ENCODE measurements at regions not wholly inside any gene's neighbourhood (a gene's known extent, or its start where the extent isn't known, plus 50 kb on each side); places are given as distances from the start of the nearest gene placed in this dataset.

- Histone ChIP-seq H2BK5ac (ENCODE audit: low read depth, low read length, poor library complexity) (no peak overlapping the region), H3K79me1 (ENCODE audit: low read length) (peaks cover 9% of the 10 kb centered on the region), H2AK5ac (ENCODE audit: low read length) (no peak overlapping the region), H2AFZ (ENCODE audit: insufficient read depth, low read length, poor library complexity) (no peak overlapping the region), H3K4ac (ENCODE audit: low read depth, low read length) (no peak overlapping the region), H3K9ac (ENCODE audit: low read length) (no peak overlapping the region), H3K36me3 (ENCODE audit: control insufficient read depth in 1 of 2, insufficient read depth in 2 of 2, low read length in 2 of 2) (peaks cover 0 to 5% of the 10 kb centered on the region in 2 experiments), H3K27me3 (ENCODE audit: insufficient read depth, low read length) (no peaks in the 10 kb centered on the region), H3K9me3 (ENCODE audit: insufficient read depth, low read depth, low read length) (peaks cover 2% of the 10 kb centered on the region), H3K79me2 (ENCODE audit: control insufficient read depth, insufficient read depth, low read length, poor library complexity) (peaks cover 2% of the 10 kb centered on the region), H4K12ac (ENCODE audit: low read depth, low read length) (no peak overlapping the region), H2BK120ac (ENCODE audit: insufficient read depth, low read length, poor library complexity) (no peak overlapping the region), H3K14ac (ENCODE audit: low read length) (no peak overlapping the region), H3K18ac (ENCODE audit: low read length) (no peak overlapping the region), H4K91ac (ENCODE audit: low read depth, low read length) (no peak overlapping the region), H3K4me2 (ENCODE audit: low read length) (no peak overlapping the region), H2BK12ac (ENCODE audit: low read length) (no peak overlapping the region), H4K8ac (ENCODE audit: low read depth, low read length) (no peak overlapping the region), H3K23ac (ENCODE audit: low read length) (no peak overlapping the region), H3K4me1 (ENCODE audit: control insufficient read depth in 1 of 2, insufficient read depth in 2 of 2, low read length in 2 of 2) (peaks cover 7 to 9% of the 10 kb centered on the region in 2 experiments), H3K27ac (ENCODE audit: low read depth, low read length) (no peak overlapping the region), H3K4me3 (ENCODE audit: low read depth, low read length) (no peak overlapping the region)
- no peak for DNase-seq
- no CpG with 5 or more reads among the region's 6 CpGs for WGBS (ENCODE audit: extremely low coverage, insufficient coverage, insufficient read length)
These were observed 2125.7 kb upstream of the PCDH20 start for GRCh38 chr13:63541336-63541735.

- Histone ChIP-seq H3K4me1 (ENCODE audit: control insufficient read depth in 1 of 2, insufficient read depth in 2 of 2, low read length in 2 of 2) (peaks cover 4 to 5% of the 10 kb centered on the region in 2 experiments), H3K27ac (ENCODE audit: low read depth, low read length) (no peak overlapping the region), H3K9ac (ENCODE audit: low read length) (no peak overlapping the region), H3K23ac (ENCODE audit: low read length) (no peak overlapping the region), H2AK5ac (ENCODE audit: low read length) (no peak overlapping the region), H2BK12ac (ENCODE audit: low read length) (no peak overlapping the region), H4K8ac (ENCODE audit: low read depth, low read length) (no peak overlapping the region), H2AFZ (ENCODE audit: insufficient read depth, low read length, poor library complexity) (no peak overlapping the region), H3K4me2 (ENCODE audit: low read length) (no peak overlapping the region), H3K79me2 (ENCODE audit: control insufficient read depth, insufficient read depth, low read length, poor library complexity) (peaks cover 2% of the 10 kb centered on the region), H2BK120ac (ENCODE audit: insufficient read depth, low read length, poor library complexity) (no peak overlapping the region), H4K91ac (ENCODE audit: low read depth, low read length) (no peak overlapping the region), H3K18ac (ENCODE audit: low read length) (no peak overlapping the region), H3K4ac (ENCODE audit: low read depth, low read length) (no peak overlapping the region), H3K36me3 (ENCODE audit: control insufficient read depth in 1 of 2, insufficient read depth in 2 of 2, low read length in 2 of 2) (peaks cover 0 to 5% of the 10 kb centered on the region in 2 experiments), H3K79me1 (ENCODE audit: low read length) (peaks cover 5% of the 10 kb centered on the region), H4K12ac (ENCODE audit: low read depth, low read length) (no peak overlapping the region), H2BK5ac (ENCODE audit: low read depth, low read length, poor library complexity) (no peak overlapping the region), H3K4me3 (ENCODE audit: low read depth, low read length) (no peak overlapping the region), H3K9me3 (ENCODE audit: insufficient read depth, low read depth, low read length) (peaks cover 2% of the 10 kb centered on the region), H3K27me3 (ENCODE audit: insufficient read depth, low read length) (no peaks in the 10 kb centered on the region), H3K14ac (ENCODE audit: low read length) (no peak overlapping the region)
- DNase-seq: no peak
- no CpG with 5 or more reads among the region's 1 CpG for WGBS (ENCODE audit: extremely low coverage, insufficient coverage, insufficient read length)
These were observed 2124.4 kb upstream of the PCDH20 start for GRCh38 chr13:63540061-63540460.

DNA sequence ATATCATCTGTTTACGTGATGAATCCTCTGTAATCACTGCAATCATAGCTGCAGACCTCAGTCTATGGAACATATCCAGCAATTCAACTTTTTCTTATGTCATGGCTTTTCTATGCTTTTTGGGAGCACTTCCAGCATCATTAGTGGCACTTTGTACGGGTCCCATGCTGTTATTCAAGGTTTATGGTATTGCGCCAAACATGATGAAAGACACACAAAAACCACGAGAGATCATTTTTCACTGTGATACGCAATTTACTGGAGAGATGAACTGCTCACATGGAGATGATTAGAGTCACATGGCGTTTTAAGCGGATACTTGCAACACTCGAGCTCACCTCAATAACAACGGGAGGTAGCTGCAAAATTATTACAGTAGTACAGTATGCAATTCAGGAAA lies 2101.7 kb upstream of the PCDH20 start:
- no peaks in the 10 kb centered on the region for H3K27me3 ChIP-seq (ENCODE audit: insufficient read depth, low read length)
- no peak overlapping the region for H4K8ac ChIP-seq (ENCODE audit: low read depth, low read length)
- H3K4me3 ChIP-seq (ENCODE audit: low read depth, low read length): no peak overlapping the region
- H3K23ac ChIP-seq (ENCODE audit: low read length): no peak overlapping the region
- H3K4me2 ChIP-seq (ENCODE audit: low read length): no peak overlapping the region
- no peak overlapping the region for H2BK12ac ChIP-seq (ENCODE audit: low read length)
- no peak overlapping the region for H2AK5ac ChIP-seq (ENCODE audit: low read length)
- H2BK5ac ChIP-seq (ENCODE audit: low read depth, low read length, poor library complexity): no peak overlapping the region
- H3K4ac ChIP-seq (ENCODE audit: low read depth, low read length): no peak overlapping the region
- H4K91ac ChIP-seq (ENCODE audit: low read depth, low read length): no peak overlapping the region
- no peak overlapping the region for H2AFZ ChIP-seq (ENCODE audit: insufficient read depth, low read length, poor library complexity)
- H3K14ac ChIP-seq (ENCODE audit: low read length): no peak overlapping the region
- no peak overlapping the region for H3K18ac ChIP-seq (ENCODE audit: low read length)
- no peaks in the 10 kb centered on the region for H3K79me1 ChIP-seq (ENCODE audit: low read length)
- H3K27ac ChIP-seq (ENCODE audit: low read depth, low read length): no peak overlapping the region
- H2BK120ac ChIP-seq (ENCODE audit: insufficient read depth, low read length, poor library complexity): no peak overlapping the region
- no peak for DNase-seq
- WGBS (ENCODE audit: extremely low coverage, insufficient coverage, insufficient read length): no CpG with 5 or more reads among the region's 9 CpGs
- H3K79me2 ChIP-seq (ENCODE audit: control insufficient read depth, insufficient read depth, low read length, poor library complexity): no peaks in the 10 kb centered on the region
- H3K9me3 ChIP-seq (ENCODE audit: insufficient read depth, low read depth, low read length): no peaks in the 10 kb centered on the region
- H3K4me1 ChIP-seq (ENCODE audit: control insufficient read depth in 1 of 2, insufficient read depth in 2 of 2, low read length in 2 of 2): no peaks in the 10 kb centered on the region
- no peaks in the 10 kb centered on the region for H3K36me3 ChIP-seq (ENCODE audit: control insufficient read depth in 1 of 2, insufficient read depth in 2 of 2, low read length in 2 of 2)
- H3K9ac ChIP-seq (ENCODE audit: low read length): no peak overlapping the region
- H4K12ac ChIP-seq (ENCODE audit: low read depth, low read length): no peak overlapping the region

DNA sequence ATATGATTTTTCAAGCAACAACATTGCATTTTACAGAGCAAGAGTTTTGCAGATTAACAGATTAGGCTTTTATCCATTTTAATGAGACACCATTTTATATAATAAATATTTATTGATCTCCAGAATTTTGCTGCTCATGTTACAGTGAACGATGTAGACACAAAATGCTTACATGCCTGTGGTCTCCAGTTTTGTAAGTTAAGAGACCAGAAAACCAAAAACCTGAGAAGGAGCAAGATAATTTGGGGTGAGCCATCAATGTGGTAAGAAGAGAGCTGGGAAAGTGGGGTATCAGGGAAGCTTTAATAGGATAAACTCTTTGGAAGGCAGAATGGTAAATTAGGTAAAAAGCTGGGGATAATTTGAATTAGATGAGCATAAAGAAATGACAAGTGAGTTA lies 2100.5 kb upstream of the PCDH20 start:
- Histone ChIP-seq H3K9ac (ENCODE audit: low read length) (no peak overlapping the region), H3K27me3 (ENCODE audit: insufficient read depth, low read length) (no peaks in the 10 kb centered on the region), H4K91ac (ENCODE audit: low read depth, low read length) (no peak overlapping the region), H4K8ac (ENCODE audit: low read depth, low read length) (no peak overlapping the region), H3K4me2 (ENCODE audit: low read length) (no peak overlapping the region), H3K27ac (ENCODE audit: low read depth, low read length) (no peak overlapping the region), H3K14ac (ENCODE audit: low read length) (no peak overlapping the region), H2BK5ac (ENCODE audit: low read depth, low read length, poor library complexity) (no peak overlapping the region), H3K4me1 (ENCODE audit: control insufficient read depth in 1 of 2, insufficient read depth in 2 of 2, low read length in 2 of 2) (no peaks in the 10 kb centered on the region), H3K18ac (ENCODE audit: low read length) (no peak overlapping the region), H4K12ac (ENCODE audit: low read depth, low read length) (no peak overlapping the region), H3K79me1 (ENCODE audit: low read length) (no peaks in the 10 kb centered on the region), H3K9me3 (ENCODE audit: insufficient read depth, low read depth, low read length) (no peaks in the 10 kb centered on the region), H2AK5ac (ENCODE audit: low read length) (no peak overlapping the region), H3K4ac (ENCODE audit: low read depth, low read length) (no peak overlapping the region), H2AFZ (ENCODE audit: insufficient read depth, low read length, poor library complexity) (no peak overlapping the region), H3K79me2 (ENCODE audit: control insufficient read depth, insufficient read depth, low read length, poor library complexity) (no peaks in the 10 kb centered on the region), H3K23ac (ENCODE audit: low read length) (no peak overlapping the region), H3K36me3 (ENCODE audit: control insufficient read depth in 1 of 2, insufficient read depth in 2 of 2, low read length in 2 of 2) (no peaks in the 10 kb centered on the region), H3K4me3 (ENCODE audit: low read depth, low read length) (no peak overlapping the region), H2BK120ac (ENCODE audit: insufficient read depth, low read length, poor library complexity) (no peak overlapping the region), H2BK12ac (ENCODE audit: low read length) (no peak overlapping the region)
- no peak for DNase-seq
- WGBS (ENCODE audit: extremely low coverage, insufficient coverage, insufficient read length): no CpG with 5 or more reads among the region's 1 CpG
